Adrenal gland (tissue), 9 donors: ENCODE measurements at regions not wholly inside any gene's neighbourhood (a gene's known extent, or its start where the extent isn't known, plus 50 kb on each side); places are given as distances from the start of the nearest gene placed in this dataset.
"Not testable (repeated sequence)": the region's sequence is repeated elsewhere in the genome, so short reads cannot be mapped to it uniquely, and the experiment has no call there.

ENCODE experiments used
- DNase-seq, 7 donors: peaks; one replicate each; pipeline ENCODE4 v3.0.0-alpha.2; 2019 to 2020
- H3K27ac ChIP-seq, 5 donors: fragments of 200-600 bp; sonication (generic) in 4 of 5; 1 replicate in 3 of 5; 2 replicates in 2 of 5; pipeline versions ENCODE4 v1.5.1 to v1.8.0; 2016 to 2020; ENCODE audit warnings: mild to moderate bottlenecking in 1 of 5
- H3K27me3 ChIP-seq: fragments of 200-600 bp; 2 replicates; pipeline ENCODE4 v1.8.0; 2021
- H3K36me3 ChIP-seq, 2 donors: fragments of 200-600 bp; replicated peaks in 1 of 2; 1 replicate in 1 of 2; 2 replicates in 1 of 2; pipeline versions ENCODE4 v1.5.1 to v1.8.0; 2018 to 2022
- H3K4me1 ChIP-seq, 2 donors: fragments of 200-600 bp; replicated peaks in 1 of 2; 1 replicate in 1 of 2; 2 replicates in 1 of 2; pipeline versions ENCODE4 v1.5.1 to v1.8.0; 2018 to 2021
- H3K4me3 ChIP-seq, 4 donors: fragments of 200-600 bp; sonication (generic) in 3 of 4; one replicate each; pipeline ENCODE4 v1.5.1; 2016 to 2018
- H3K9me3 ChIP-seq, 3 donors: fragments of 200-600 bp; sonication (generic) in 1 of 3; replicated peaks in 1 of 3; 1 replicate in 2 of 3; 2 replicates in 1 of 3; pipeline versions ENCODE4 v1.5.1 to v1.8.0; 2016 to 2021
- POLR2A ChIP-seq, 2 donors: fragments of 450-650 bp; IDR thresholded peaks; one replicate each; pipeline ENCODE4 v1.6.1; 2017; ENCODE audit warnings: antibody characterized with exemption in 2 of 2, mild to moderate bottlenecking in 2 of 2, moderate library complexity in 1 of 2
- WGBS, 4 donors: extraction: QIAGEN DNeasy Blood & Tissue Kit in 2 of 4; methylation state at CpG; one replicate each; pipeline versions ENCODE4 v1.1.5 to v1.1.7; 2013 to 2017; 5-methylcytosine and 5-hydroxymethylcytosine counted together
- intact Hi-C, 2 donors: fragments of 100-400 bp; cut with DNase I; formaldehyde crosslinking; loops; one replicate each; pipeline versions ENCODE4 v1.14.1 to v1.15.0; 2022 to 2023
- TF ChIP-seq, protein P1 (sequence below), 6 experiments: fragments of 450-650 bp in 4 of 6; fragments of 200-600 bp in 2 of 6; sonication (generic) in 1 of 6; IDR thresholded peaks; 1 replicate in 5 of 6; 2 replicates in 1 of 6; pipeline versions ENCODE4 v1.5.1 to v1.8.0; 2016 to 2021; ENCODE audit warnings: antibody characterized with exemption in 6 of 6, mild to moderate bottlenecking in 2 of 6, moderate library complexity in 1 of 6
- donor health status: healthy with polysubstance abuse.
- donor health status: Bipolar disorder and iron deficiency.
- donor health status: DM: yes; HTN: yes; CAD: no.
- donor health status: DM: no; HTN: no; CAD: no.
- donor health status: DM: no; HTN: no; CAD: no.

GRCh38 chr6:115582386-115582785 lies 478.3 kb downstream of the FRK start:
- Histone ChIP-seq H3K4me3 (no peak overlapping the region), H3K27ac (no peak overlapping the region), H3K36me3 (no peaks in the 10 kb centered on the region), H3K4me1 (no peaks in the 10 kb centered on the region), H3K27me3 (no peaks in the 10 kb centered on the region), H3K9me3 (no peaks in the 10 kb centered on the region)
- intact Hi-C loops = no loop called here
- 84 to 94% (median 90%) methylated on average over 2 of the region's 2 CpGs for WGBS, 4 donors
- TF ChIP-seq POLR2A (IDR thresholded peaks at IDR 0.05) = no peak
- TF ChIP-seq, protein P1, sequence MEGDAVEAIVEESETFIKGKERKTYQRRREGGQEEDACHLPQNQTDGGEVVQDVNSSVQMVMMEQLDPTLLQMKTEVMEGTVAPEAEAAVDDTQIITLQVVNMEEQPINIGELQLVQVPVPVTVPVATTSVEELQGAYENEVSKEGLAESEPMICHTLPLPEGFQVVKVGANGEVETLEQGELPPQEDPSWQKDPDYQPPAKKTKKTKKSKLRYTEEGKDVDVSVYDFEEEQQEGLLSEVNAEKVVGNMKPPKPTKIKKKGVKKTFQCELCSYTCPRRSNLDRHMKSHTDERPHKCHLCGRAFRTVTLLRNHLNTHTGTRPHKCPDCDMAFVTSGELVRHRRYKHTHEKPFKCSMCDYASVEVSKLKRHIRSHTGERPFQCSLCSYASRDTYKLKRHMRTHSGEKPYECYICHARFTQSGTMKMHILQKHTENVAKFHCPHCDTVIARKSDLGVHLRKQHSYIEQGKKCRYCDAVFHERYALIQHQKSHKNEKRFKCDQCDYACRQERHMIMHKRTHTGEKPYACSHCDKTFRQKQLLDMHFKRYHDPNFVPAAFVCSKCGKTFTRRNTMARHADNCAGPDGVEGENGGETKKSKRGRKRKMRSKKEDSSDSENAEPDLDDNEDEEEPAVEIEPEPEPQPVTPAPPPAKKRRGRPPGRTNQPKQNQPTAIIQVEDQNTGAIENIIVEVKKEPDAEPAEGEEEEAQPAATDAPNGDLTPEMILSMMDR (IDR thresholded peaks at IDR 0.05) = no peak
- DNase-seq = peak in 1 of 7 donors; percentile 16

DNA sequence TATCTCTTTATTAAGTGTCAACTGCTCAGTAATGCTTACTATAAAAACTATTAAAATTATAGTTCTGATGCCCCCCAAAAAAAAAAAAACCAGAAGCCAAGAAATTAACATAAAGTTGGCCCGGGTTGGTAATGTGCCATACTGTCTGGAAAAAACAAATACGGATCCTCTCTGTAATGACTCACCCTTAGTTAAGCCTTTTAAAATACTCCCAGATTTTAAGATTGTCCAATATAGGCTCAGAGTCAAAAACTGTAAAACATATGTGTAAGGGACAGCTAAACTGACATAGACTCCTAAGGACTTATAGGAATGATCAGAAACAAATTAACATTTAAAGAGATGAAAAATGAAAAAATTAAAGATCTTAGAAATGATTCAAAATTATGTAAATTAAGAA lies 481.1 kb downstream of the FRK start:
- WGBS, 4 donors = 77 to 96% (median 82%) methylated on average over 1 to 2 of the region's 2 CpGs
- H3K4me3 ChIP-seq, intact Hi-C loops, H3K36me3 ChIP-seq, H3K27ac ChIP-seq, H3K4me1 ChIP-seq, H3K9me3 ChIP-seq, DNase-seq, H3K27me3 ChIP-seq: not testable (repeated sequence)

DNA sequence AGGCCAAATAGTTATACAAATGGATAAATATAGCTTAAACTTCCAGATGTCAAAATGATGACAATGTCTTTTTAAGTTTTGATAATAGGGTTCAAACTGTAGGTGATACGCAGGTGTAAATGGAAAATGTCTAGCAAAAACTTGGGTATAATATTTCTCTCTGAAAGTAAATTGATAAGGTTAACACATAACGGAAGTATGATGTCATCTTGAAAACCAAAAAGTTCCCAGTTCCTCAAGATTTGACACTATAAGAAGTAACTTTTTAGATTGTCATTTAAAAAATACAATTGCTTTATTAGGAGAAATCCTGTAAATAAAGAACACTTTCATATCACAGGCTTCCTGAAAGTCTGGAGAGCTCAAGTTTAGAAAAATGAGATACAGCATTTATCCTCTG lies 483.4 kb downstream of the FRK start:
- Histone ChIP-seq H3K27me3 (no peaks in the 10 kb centered on the region), H3K4me1 (no peaks in the 10 kb centered on the region), H3K9me3 (no peaks in the 10 kb centered on the region), H3K4me3 (no peak overlapping the region), H3K27ac (no peak overlapping the region), H3K36me3 (no peaks in the 10 kb centered on the region)
- TF ChIP-seq POLR2A (IDR thresholded peaks at IDR 0.05) = no peak
- TF ChIP-seq, protein P1 (IDR thresholded peaks at IDR 0.05) = no peak
- 64 to 87% (median 72%) methylated on average over 2 of the region's 2 CpGs for WGBS, 4 donors
- intact Hi-C loops = no loop called here
- no peak for DNase-seq

- Histone ChIP-seq H3K9me3 (no peaks in the 10 kb centered on the region), H3K27me3 (no peaks in the 10 kb centered on the region), H3K4me3 (no peak overlapping the region), H3K36me3 (no peaks in the 10 kb centered on the region), H3K27ac (no peak overlapping the region), H3K4me1 (no peaks in the 10 kb centered on the region)
- intact Hi-C loops = no loop called here
- DNase-seq = no peak
- WGBS, 4 donors = 35 to 95% (median 90%) methylated on average over 1 of the region's 1 CpG
- no peak for TF ChIP-seq POLR2A (IDR thresholded peaks at IDR 0.05)
These were observed 485.4 kb downstream of the FRK start for GRCh38 chr6:115575285-115575684.

- Histone ChIP-seq H3K4me1 (no peaks in the 10 kb centered on the region), H3K9me3 (no peaks in the 10 kb centered on the region), H3K27ac (no peak overlapping the region), H3K4me3 (no peak overlapping the region), H3K36me3 (no peaks in the 10 kb centered on the region), H3K27me3 (no peaks in the 10 kb centered on the region)
- TF ChIP-seq POLR2A (IDR thresholded peaks at IDR 0.05) = no peak
- TF ChIP-seq, protein P1 (IDR thresholded peaks at IDR 0.05) = no peak
- no peak for DNase-seq
- intact Hi-C loops = no loop called here
- WGBS, 4 donors = 76 to 83% (median 80%) methylated on average over 2 of the region's 2 CpGs
These were observed 486.8 kb downstream of the FRK start for GRCh38 chr6:115573861-115574260.
